NCI-H1105 treated with DMSO at 0.1 percent for 48 hours (cell line): ENCODE measurements at regions not wholly inside any gene's neighbourhood (a gene's known extent, or its start where the extent isn't known, plus 50 kb on each side); places are given as distances from the start of the nearest gene placed in this dataset.

Experiments used
- DNase-seq: peaks from one replicate; lab custom pipeline; 2025; lab: John Stamatoyannopoulos, UW

DNA sequence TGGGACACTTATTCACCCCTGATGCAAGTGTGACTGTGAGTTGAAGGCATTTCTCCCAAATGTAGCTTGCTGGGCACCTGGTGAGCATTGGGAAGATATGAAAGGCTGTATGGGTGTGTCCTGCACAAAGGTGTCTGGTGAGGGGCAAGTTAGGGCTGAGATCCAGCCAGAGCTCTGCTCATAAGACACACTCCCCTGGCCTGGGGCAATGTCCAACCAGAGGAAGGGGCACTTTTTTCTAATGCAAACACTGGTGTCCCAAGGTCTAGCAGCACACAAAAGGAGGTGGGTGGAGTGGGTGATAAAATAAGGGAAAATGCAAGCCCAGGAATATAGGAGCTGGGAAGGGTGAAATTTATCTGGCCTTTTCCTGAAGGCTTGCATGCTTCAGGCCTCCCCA lies 57.0 kb upstream of the TRABD2B start:
- DNase-seq = no peak

DNA sequence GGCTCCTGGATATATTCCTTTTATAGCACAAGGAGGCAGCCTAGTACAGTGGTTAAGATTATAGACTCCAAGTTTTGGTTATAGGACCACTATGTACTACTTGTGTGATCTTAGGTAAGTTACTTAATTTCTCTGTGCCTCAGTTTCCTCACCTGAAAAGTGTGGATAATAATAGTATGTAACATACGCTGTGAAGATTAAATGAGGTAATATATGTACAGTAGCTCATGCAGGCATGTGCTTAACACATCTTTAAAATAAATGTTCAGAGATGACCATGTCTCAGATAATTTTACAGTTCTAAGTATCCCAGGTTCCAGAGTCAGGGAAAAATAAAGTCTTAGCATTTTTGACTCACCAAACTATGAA lies 55.7 kb upstream of the TRABD2B start:
- DNase-seq = no peak

DNA sequence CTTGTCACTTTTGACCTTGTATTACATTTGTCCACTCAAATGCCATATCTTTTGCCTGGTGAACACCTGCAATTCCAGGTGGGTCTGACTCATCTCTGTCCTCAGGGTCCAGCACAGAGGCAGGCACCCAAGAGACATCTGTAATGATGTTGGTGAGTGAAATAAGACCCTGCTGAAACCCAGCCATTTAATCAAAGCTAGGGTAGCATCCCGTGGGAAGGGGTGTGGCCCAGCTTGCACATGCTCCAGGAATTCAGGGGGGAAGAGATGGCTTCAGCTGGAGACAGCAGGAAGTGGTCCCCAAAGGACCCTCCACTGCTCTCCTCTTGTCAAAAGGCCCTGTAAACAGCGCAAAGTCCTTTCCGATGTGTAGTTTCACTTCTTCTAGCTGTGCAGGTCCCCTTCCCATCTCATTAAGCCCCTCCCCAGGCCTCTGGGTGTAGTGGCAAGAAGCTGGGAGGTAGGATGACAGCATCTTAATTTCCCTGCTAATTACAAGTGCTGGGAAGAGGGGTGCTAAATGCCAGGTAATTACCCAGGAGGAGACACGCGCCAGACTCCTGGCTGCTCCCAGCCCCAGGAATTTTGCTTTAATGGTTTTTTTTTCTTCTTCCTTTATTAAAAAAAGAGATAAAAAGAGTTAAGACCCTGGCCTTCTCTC lies 54.4 kb upstream of the TRABD2B start:
- DNase-seq = peak; percentile 10

DNA sequence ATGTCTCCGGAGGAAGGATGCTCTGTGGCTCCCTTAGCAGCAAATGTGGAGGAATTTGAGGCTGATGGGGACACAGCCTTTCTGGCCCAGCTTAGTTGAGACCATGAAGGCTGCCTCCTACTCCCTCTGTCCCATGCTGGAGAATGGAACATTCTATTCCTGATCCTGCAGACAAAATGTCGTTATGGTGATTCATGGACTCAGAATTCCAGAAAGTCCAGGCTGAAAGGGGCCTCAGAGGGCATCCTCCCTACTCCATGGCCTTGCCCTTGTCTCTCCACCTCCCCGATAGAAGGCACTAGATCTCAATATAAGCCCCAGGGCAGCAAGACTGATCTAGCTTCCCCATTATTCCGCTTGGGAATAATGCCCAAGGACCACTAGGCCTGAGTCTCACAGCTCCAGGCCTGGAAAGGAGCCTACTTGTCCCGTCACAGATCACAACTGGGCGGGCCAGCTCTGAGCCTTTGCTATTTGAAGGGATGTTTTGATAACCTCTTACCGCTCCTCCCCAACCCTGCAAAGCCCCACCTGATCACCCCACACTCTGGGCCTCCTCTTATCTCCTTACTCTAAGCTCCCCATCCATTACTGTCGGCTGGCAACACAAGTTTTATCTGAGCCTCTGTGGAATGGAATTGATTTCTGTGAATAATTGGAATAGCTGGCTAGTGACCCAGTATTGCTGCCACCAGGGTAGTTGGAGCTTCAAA lies 52.8 kb upstream of the TRABD2B start:
- no peak for DNase-seq

DNA sequence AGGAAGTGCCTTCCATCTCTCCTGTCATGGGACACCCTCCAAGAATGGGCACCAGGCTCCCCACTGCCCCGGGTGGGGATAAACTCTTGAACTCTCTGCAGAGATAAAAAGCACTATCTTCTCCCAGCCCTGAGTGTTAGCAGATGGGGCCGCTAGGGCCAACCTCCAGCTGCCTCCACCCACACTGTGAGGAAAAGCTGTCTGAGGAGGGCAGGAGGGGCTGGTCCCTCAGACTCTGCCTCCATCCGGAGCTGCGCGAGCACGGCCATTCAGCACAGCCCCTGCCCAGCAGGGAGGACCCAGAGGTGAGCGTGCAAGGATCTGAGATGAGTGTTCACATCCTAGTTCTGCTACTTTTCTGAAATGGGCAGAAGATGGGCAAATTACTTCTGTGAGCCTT lies 51.8 kb upstream of the TRABD2B start:
- DNase-seq = no peak

DNA sequence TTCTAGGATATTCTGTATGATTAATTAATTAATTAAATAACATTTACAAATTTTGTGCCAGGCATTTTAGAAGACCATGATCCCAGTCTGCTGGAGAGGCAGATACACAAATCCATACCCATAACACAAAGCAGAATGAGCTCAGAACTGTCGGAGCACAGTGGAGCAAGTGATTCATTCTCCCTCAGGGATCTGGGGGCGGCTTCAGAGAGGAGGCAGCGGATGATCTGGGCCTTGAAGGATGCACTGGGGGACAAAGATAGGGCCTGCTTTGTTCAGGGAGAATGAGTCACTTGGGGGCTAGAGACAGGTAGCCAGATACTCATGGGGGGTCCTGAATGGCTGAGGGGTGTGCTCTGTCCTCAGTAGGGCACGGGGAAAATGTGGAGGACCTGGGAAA lies 50.9 kb upstream of the TRABD2B start:
- DNase-seq = no peak

DNA sequence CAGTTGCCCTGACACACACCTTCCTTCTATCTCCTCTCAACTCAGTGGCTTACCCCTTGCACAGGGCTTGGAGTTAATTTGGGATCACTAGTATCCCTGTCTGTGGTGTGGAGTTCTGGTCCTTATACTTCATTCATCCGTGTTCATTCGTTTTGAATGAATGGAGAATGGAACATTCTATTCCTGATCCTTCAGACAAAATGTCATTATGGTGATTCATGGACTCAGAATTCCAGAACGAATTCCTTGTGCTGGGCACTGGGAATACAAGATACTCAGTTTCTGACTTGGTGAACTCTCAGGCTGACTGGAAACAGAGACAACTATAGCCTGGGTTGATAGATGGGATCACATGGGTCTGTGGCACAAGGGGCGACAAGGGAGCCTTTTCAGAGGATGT lies 49.9 kb upstream of the TRABD2B start:
- no peak for DNase-seq
